Activated T-cell treated with anti-CD3 and anti-CD28 coated beads for 1 hour (primary cell): ENCODE measurements at regions not wholly inside any gene's neighbourhood (a gene's known extent, or its start where the extent isn't known, plus 50 kb on each side); places are given as distances from the start of the nearest gene placed in this dataset.
"Not testable (repeated sequence)": the region's sequence is repeated elsewhere in the genome, so short reads cannot be mapped to it uniquely, and the experiment has no call there.

ENCODE experiments used
- DNase-seq: peaks from one replicate; pipeline ENCODE4 v3.0.0-alpha.2; 2020; ENCODE audit warnings: low read depth

DNA sequence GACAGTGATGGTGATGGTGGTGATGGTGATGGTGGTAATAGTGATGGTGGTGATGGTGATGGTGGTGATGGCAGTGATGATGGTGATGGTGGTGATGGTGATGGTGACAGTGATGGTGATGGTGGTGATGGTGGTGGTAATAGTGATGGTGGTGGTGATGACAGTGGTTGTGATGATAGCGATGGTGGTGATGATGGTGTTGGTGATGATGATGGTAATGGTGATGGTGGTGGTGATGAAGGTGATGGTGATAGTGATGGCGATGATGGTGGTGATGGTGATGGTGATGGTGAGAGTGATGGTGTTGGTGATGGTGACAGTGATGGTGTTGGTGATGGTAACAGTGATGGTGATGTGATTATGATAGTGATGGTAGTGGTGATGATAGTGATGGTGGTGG, 94.3 kb downstream of the ASB1 start:
- no peak for DNase-seq

DNA sequence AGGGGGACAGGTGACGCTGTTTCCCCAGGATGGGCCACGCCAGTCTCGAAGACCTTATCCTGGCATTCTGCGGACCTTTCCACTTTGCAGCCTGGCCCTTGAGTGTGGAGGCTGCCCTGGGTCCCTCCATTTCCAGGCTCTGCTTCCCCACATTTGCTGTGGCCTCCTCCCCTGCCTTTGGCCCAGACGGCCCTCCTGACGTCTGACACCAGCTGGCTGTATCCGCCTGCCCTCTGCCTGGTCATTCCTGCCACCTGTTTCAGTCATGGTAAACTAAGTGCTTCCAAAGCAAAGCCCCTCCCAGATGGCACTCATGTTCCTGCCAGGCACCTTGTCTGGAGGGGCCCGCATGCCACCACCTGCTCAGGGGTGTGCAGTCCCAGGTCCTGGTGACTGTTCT, 95.1 kb downstream of the ASB1 start:
- no peak for DNase-seq

DNA sequence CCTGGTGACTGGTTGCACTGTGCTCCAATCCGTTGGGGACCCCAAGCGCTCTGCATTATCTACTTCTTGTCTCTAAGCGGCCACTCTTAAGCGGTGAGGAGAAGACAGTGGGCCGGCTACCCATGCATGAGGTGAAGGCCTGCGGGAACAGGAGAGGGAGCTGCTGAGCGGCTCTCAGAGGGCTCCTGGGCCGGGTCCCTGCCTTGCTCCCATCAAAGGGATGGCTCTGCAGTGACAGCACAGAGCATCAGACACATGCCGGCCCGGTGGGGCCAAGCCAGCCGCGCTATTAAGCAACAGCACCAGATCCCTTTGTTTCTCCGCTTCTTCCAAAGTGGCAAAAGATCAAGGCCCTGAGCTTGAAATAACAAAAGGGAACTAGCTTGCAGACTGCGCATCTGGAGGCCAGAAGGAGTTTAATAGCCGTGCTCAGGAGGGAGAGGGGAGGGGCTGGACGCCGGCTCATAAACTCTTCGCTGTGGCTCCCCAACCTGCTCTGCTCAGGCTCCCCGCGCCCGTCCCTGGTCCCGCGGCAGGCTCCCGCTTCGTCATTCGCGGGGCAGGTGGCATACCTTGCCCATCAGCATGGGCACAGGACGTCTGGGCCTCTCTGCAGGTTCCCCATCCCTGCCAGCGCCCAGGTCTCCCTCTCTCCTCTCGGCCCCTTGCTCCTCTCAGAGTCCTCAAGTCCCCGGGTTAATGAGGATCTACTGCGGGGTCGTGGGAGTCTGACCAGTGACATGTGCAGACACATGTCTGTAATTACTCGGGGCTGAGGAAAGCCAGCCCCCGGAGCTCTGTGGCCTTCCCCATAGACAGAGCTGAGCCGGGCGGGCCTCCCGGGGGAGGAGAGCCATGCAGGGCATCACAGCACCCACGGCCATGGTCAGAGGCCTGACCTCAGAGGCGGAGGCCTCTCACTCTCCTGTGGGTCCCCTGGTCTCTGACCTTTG, 96.7 kb downstream of the ASB1 start:
- DNase-seq = no peak

DNA sequence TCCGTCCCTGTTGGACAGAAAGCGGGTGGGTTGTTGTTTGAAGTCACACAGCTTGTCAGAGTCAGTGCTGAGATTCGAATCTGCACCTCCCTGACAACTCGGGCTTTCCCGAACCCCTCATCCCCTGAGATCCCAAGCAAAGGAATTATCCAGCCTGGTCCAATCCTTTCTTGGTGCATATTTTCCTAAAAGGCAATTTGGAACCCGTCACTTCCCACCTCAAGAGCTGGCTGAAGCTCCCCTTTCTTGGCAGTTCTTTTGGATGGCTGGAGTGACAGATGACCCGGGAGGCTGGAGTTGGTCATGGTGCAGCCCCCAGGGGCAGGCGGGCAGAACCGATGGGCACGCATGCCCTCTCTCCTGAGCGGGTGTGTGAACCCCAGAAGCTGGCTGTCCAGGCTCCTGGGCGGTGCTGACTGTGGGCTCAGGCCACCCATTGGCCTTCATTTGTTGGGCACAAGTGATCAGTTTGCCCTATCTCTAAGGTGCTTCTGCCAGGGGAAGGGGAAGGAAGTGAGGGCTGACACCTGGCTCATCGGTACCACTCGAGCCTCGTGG, 97.8 kb downstream of the ASB1 start:
- no peak for DNase-seq

DNA sequence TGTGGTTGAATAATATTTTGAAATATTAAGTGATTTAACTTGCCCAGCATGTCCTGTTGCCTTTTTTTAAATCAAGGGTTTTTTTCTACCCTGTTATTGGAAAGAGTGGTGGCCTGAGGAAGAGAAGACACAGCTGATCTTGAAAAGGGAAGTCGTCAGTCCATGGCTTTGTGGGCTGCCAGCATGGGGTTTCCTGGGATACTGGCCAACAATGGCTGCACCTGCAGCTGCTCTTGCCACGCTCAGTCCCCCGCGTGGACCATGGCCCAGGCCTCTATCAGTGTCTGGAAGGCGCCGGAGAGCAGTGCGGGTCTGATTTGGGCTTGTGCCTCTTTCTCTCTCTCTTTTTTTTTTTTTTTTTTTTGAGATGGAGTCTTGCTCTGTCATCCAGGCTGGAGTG, 99.3 kb downstream of the ASB1 start:
- no peak for DNase-seq

DNA sequence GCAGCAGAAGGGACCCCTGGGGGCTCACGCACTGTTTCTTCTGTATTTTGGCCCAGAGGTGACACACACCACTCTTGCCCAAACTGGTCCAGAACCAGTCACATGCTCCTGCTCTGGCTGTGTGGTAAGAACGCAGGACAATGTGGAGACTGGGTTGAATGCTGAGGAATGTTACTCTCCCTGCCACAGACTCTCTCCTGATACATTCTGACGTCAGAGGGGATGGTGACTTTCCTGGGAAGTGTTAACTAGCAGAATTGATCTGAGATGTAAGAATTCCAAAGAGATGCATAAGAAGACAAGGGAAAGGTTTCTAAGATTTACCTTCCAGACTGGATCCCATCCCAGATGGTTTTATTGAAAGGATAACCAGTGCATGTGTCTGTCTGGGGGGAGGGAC, 100.8 kb downstream of the ASB1 start:
- no peak for DNase-seq

DNA sequence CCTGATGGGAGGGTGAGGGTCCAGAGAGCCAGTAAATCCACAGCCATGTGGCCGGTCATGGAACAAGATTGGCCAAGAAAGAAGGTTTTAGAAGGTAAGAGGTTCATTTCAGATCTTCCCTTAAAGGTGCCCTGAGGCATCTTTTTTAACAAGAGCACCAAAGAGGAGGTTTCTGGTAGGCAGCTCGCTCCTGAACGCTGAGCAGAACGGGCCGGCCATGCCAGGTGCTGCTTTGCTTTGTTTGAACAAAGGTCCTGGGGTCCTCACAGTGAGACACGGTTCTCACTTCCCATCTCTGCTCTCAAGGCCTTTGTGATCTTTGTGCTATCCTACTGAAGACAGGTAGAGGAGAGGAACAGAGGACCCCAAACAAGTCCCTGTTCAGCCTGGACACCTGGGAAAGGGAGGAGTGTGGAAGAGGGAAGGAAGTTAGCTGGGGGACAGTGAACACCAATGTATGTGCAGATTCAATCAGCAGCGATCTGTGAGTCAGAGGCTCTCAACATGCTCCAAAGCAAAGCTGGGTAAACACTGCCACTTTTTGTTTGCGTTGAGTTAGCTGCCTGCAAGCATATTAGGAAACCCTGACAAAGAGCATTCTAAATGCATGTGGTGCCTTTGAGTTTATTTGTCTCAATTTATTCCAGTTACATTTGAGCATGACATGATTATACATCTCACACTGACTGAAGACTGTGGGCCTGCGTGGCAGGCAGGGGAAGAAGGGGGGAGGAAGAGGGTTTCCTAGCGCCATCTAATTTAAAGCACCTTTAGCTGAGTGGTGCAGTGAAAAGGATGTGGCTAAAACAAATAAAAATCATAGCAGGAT, 102.4 kb downstream of the ASB1 start:
- no peak for DNase-seq

DNA sequence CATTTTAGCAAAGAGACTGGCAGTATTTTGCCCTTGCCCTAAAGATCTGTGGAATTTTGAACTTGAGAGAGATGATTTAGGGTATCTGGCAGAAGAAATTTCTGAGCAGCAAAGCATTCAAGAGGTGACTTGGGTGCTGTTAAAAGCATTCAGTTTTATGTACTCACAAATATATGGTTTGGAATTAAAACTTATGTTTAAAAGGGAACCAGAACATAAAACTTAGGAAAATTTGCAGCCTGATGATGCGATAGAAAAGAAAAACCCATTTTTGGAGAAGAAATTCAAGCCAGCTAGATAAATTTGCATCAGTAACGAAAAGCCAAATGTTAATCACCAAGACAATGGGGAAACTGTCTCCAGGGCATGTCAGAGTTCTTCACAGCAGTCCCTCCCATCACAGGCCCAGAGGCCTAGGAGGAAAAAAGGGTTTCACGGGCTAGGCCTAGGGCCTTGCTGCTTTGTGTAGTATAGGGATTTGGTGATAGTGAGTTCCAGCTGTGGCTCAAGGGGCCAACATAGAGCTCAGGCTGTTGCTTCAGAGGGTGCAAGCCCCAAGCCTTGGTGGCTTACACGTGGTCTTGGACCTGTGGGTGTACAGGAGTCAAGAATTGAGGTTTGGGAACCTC, 104.4 kb downstream of the ASB1 start:
- not testable (repeated sequence) for DNase-seq

DNA sequence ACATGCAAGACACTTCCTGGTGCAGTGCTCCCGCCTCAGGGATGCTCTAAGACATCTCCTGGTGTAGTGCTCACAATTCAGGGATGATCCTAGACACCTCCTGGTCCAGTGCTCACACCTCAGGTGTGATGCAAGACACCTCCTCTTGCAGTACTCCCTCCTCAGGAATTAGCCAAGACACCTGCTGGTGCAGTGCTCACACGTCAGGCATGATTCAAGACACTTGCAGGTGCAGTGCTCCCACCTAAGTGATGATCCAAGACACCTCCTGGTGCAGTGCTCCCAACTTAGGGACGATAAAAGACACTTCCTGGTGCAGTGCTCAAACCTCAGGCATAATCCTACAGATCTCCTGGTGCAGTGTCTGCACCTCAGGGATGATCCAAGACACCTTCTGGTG, 117.0 kb downstream of the ASB1 start:
- not testable (repeated sequence) for DNase-seq

DNA sequence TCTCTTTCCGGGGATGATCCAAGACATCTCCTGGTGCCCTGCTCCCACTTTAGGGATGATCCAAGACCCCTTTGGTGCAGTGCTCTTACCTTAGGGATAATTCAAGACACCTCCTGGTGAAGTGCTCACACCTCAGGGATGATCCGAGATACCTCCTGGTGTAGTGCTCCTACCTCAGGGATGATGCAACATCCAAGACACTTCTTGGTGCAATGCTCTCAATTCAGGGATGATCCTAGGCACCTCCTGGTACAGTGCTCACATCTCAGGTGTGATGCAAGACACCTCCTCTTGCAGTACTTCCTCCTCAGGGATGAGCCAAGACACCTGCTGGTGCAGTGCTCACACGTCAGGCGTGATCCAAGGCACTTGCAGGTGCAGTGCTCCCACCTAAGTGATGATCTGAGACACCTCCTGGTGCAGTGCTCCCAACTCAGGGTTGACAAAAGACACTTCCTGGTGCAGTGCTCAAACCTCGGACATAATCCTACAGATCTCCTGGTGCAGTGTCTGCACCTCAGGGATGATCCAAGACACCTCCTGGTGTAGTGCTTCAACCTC, 122.3 kb downstream of the ASB1 start:
- no peak for DNase-seq

DNA sequence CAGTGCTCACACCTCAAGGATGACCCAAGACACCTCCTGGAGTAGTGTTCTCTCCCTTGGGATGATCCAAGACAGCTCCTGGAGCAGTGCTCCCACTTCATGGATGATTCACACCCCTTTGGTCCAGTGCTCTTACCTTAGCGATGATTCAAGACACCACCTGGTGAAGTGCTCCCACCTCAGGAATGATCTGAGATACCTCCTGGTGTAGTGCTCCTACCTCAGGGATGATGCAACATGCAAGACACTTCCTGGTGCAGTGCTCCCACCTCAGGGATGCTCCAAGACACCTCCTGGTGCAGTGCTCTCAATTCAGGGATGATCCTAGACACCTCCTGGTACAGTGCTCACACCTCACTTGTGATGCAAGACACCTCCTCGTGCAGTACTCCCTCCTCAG, 123.1 kb downstream of the ASB1 start:
- no peak for DNase-seq

DNA sequence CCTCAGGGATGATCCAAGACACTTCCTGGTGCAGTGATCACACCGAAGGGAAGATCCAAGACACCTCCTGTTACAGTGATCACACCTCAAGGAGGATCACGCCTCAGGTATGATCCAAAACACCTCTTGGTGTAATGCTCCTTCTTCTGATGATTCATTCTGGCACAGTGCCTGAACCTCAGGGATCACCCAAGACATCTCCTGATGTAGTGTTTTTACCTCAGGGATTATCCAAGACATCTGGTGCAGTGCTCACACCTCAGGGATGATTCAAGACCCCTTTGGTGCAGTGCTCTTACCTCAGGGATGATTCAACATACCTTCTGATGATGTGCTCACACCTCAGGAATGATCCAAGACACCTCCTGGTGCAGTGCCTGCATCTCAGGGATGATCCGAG, 124.4 kb downstream of the ASB1 start:
- DNase-seq = no peak

DNA sequence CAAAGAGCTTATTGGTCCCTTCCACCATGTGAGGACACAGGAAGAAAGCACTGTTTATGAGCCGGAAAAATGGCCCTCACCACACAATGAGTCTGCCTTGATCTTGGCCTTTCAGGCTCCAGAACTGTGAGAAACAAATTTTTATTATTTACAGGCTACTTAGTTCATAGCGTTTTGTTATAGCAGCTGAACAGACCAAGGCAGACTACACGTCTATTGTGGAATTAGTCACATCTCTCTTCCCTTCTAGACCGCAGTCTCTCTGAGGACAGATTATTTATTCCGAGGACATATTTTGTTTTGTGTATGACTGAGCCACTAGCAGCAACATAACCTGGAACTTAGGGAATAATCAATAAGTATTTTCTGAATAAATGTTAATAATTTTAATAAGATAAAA, 125.5 kb downstream of the ASB1 start:
- DNase-seq = no peak

DNA sequence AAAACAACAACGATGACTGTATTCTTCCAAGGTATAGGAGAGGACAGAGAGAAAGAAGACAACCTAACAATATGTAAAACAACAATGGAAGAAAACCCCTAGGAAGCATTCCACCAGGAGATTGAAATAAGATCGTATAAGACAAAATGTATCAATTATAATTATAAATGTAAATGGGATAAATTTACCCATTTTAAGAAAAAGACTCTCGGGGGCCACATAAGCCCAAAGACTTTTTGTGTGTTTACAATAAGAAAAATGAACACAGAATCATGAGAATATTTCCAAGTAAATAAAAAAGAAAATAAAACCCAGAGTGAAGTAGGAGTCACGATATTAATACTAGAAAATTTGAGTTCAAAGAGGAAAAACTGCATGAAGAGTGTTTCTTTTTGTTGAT, 126.4 kb downstream of the ASB1 start:
- no peak for DNase-seq

DNA sequence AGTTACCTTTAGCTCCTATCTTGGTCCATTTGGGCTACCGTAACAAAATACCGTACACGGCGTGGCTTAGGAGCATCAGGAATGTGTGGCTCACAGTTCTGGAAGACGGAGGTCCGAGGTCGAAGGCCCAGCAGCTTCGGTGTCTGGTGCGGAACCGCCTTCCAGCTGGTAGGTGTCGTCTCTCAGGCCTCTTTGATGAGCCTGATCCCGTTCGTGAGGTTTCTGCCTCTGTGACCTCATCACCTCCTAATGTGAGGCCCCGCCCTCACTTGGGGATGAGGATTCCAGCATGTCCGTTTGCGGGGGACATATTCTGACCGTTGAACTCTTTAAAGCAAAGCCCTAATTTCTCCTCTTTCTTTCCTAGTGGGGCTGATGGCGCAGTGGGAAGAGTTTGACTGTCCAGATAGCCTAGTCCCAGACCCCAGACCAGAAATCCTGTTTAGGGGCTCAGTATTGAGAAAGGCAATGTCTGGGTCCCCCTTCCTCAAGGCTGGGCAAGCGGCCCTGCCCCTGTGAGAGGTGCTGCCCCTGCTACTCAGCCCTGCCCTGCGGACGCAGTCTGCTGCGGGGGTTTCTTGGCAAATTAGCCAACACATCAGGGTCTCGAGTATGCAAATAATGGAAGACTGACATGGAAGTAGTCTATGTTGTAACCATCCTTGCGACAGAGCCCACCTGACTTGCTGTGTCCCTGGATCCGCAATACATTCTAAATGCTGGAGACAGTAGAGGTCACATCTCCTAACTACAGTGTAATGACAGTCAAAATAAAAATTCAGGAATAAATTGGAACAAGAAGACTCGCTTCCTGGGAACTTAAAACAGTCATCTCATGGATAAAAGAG, 128.0 kb downstream of the ASB1 start:
- DNase-seq = no peak

DNA sequence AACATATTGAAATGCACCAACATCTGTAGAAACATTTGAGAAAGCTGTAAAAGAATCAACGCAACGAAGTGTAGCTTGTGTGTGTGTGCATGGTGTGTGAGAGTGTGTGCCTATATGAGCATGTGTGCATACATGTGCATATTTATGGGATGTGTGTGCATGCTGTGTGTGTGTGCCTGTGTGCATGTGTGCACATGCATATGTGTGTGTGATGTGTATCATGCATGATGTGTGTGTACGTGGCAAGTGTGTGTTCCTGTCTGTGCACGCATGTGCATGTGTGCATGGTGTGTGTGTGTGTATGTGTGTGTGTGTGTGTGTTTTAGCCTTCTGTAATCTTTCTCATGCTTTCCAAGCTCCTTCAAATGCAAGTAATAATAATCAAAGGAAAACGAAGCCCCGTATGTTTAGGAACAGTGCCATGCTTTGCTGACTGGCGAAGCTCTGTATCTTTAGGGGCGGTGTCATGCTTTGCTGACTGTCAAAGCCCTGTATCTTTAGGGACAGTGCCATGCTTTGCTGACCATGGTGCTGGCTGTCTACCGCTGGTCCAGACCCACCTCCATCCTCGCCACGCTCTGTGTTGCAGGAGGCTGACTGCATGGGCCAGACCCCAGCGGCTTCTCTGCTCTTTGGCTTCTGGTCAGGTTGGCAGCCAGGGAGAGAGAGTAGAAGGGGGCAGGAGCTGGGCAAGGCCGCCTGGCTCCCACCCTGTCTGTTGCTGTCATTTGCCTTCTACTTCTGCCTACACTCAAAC, 129.2 kb downstream of the ASB1 start:
- no peak for DNase-seq

DNA sequence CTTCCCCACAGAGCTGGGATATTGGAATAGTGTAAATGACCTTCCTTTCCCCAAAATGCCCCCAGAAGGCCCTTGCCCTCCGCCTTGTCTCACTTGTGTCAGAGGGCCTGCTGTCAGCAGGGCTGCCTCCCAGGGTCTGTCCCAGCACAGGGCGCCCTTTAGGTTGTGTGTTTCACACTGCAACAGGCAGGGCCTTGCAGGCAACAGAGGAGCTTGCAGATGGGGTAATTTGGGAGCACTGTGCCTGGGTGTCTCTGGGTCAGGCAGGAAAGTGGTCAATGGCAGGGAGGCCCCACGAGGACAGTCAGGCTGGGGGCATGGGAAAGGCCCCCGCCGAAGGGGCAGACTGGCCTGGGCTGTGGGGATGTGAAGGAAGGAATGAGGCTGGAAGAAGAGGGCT, 130.7 kb downstream of the ASB1 start:
- no peak for DNase-seq

DNA sequence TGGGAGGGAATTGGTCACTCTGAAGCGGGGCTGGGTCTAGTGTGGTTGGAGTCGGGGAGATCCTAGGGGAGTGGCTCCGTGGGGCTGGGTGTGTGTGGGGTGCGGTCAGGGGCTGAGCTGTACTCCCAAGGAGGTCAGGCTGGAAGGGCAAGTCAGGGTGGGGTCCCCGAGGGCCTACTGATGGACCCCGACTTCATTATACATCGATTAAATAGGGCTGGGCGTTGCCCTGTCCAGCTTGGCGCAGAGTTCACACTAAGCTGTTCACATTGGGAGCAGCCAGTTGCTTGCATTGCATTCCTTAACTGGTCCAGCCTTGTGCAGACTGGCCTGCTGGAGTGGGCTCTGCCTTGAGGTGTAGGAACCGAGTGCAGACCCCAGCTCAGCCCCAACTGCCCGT, 131.2 kb downstream of the ASB1 start:
- DNase-seq = no peak

DNA sequence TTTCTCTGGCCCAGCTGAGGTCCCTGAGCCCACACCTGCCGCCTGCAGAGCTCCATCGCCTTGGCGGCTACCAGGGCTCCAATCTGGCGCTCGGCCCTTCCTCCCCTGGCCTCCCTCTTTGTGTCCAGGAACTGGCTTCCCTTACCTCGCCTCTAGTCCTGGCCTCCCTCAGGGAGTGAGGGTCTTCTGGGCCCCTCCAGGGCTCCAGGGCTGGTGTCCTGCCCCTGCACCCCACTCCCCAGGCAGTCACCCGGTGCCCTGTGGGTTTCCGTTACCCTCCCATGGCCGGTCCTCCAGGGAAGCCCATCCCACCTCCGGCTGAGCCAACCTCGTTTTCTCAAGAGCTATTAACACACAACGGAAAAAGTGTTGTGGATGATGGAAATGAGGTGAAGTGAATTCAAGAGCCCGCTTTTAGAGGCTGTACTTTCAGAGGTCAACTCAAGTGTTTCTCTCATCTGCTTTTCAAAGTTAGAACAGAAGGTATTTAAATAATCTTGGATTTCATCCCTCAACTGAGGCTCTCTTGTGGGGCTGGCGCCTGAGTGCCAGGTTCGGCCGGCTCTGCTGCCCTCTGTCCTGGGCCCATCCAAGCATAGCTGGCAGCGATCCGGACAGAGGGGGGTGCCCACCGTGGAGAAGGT, 131.9 kb downstream of the ASB1 start:
- DNase-seq = no peak

DNA sequence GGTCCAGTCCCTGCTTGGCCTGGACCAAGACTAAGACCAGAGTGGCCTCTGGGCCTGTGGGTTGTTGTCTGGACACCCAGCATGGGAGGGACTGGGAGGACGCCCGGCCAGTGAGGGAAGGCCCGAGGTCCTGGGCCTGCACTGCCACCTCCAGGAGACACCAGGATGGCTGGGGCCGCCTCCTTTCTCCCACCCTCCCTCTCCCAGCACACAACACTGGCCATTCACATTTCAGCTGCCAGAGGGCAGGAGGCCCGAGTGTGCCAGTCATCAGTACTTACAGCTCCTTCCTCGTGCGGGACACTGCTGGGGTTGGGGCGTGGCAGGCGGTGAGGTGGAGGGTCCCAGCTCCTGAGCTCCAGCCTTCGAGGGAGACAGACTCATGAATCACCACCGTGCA, 133.5 kb downstream of the ASB1 start:
- no peak for DNase-seq
